ENCODE measurements at regions not wholly inside any gene's neighbourhood (a gene's known extent, or its start where the extent isn't known, plus 50 kb on each side); places are given as distances from the start of the nearest gene placed in this dataset.

- Histone ChIP-seq H3K9me3 (no peaks in the 10 kb centered on the region), H3K36me3 (ENCODE audit: low read depth) (no peaks in the 10 kb centered on the region), H3K4me1 (ENCODE audit: low read depth) (no peaks in the 10 kb centered on the region), H3K4me3 (no peak overlapping the region)
- TF ChIP-seq CTCF (IDR thresholded peaks at IDR 0.05) = no peak
- intact Hi-C loops (cut with DNase I, micrococcal nuclease) = no loop called here
- no peak for DNase-seq
- ATAC-seq = no peak
Measured at GRCh38 chr1:53400761-53401674, 58.2 kb upstream of the DMRTB1 start.

GRCh38 chr1:53401813-53402745 is 57.1 kb upstream of the DMRTB1 start:
- intact Hi-C loops (cut with DNase I, micrococcal nuclease) = no loop called here
- Histone ChIP-seq H3K9me3 (no peaks in the 10 kb centered on the region), H3K4me3 (no peak overlapping the region), H3K4me1 (ENCODE audit: low read depth) (no peaks in the 10 kb centered on the region), H3K36me3 (ENCODE audit: low read depth) (no peaks in the 10 kb centered on the region)
- no peak for ATAC-seq
- no peak for DNase-seq
- TF ChIP-seq CTCF (IDR thresholded peaks at IDR 0.05) = no peak

- no peak for TF ChIP-seq CTCF (IDR thresholded peaks at IDR 0.05)
- Histone ChIP-seq H3K36me3 (ENCODE audit: low read depth) (no peaks in the 10 kb centered on the region), H3K4me3 (no peak overlapping the region), H3K4me1 (ENCODE audit: low read depth) (no peaks in the 10 kb centered on the region), H3K9me3 (no peaks in the 10 kb centered on the region)
- intact Hi-C loops (cut with DNase I, micrococcal nuclease) = no loop called here
- ATAC-seq = no peak
- no peak for DNase-seq
Measured at GRCh38 chr1:53402891-53403655, 56.1 kb upstream of the DMRTB1 start.

GRCh38 chr1:53405737-53406136 is 53.5 kb upstream of the DMRTB1 start:
- TF ChIP-seq CTCF (IDR thresholded peaks at IDR 0.05) = no peak
- no peaks in the 10 kb centered on the region for H3K36me3 ChIP-seq (ENCODE audit: low read depth)
- intact Hi-C loops (cut with DNase I, micrococcal nuclease) = no loop called here
- no peaks in the 10 kb centered on the region for H3K4me1 ChIP-seq (ENCODE audit: low read depth)
- ATAC-seq (no peak), DNase-seq (no peak)
- no peak overlapping the region for H3K4me3 ChIP-seq
- H3K9me3 ChIP-seq = no peaks in the 10 kb centered on the region

GRCh38 chr1:53406551-53407235 is 52.5 kb upstream of the DMRTB1 start:
- ATAC-seq (no peak), DNase-seq (no peak)
- TF ChIP-seq CTCF (IDR thresholded peaks at IDR 0.05) = no peak
- Histone ChIP-seq H3K4me3 (no peak overlapping the region), H3K9me3 (no peaks in the 10 kb centered on the region), H3K4me1 (ENCODE audit: low read depth) (no peaks in the 10 kb centered on the region), H3K36me3 (ENCODE audit: low read depth) (no peaks in the 10 kb centered on the region)
- intact Hi-C loops (cut with DNase I, micrococcal nuclease) = no loop called here
